Retinal pigment epithelial cell (primary cell): ENCODE measurements at regions not wholly inside any gene's neighbourhood (a gene's known extent, or its start where the extent isn't known, plus 50 kb on each side); places are given as distances from the start of the nearest gene placed in this dataset.

Experiments
- DNase-seq: peaks from one replicate; pipeline ENCODE4 v3.0.0-alpha.2; 2010; ENCODE audit warnings: low read depth
- H3K4me3 ChIP-seq: 2 replicates; pipeline ENCODE4 v1.5.1; 2011; ENCODE audit warnings: mild to moderate bottlenecking, low read length, control low read depth, moderate library complexity
- TF ChIP-seq, protein P1 (sequence below): conservative IDR thresholded peaks from 2 replicates; pipeline ENCODE4 v1.5.1; 2011; ENCODE audit warnings: low read depth, low read length, control low read depth, inconsistent platforms

DNA sequence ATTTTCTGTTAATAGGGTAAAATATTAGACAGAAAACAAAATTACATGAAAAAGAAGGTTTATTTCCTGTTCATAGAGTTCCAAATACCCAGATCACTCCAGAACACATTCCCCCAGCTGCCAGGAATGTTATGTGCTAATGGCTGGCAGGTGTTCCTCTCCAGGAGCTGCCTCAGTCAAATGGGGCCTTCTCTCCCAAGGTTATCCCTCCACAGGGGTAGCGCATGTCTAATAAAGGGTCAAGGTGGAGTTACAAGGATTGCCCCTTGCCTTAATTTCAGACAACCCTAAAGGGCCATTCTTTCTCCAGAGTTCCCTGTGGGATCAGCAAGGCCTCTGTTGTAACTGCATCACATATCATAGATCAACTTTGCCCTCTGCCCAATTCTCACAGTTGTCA, 148.6 kb upstream of the PLPPR1 start:
- DNase-seq: no peak
- H3K4me3 ChIP-seq: no peak overlapping the region
- TF ChIP-seq, protein P1, sequence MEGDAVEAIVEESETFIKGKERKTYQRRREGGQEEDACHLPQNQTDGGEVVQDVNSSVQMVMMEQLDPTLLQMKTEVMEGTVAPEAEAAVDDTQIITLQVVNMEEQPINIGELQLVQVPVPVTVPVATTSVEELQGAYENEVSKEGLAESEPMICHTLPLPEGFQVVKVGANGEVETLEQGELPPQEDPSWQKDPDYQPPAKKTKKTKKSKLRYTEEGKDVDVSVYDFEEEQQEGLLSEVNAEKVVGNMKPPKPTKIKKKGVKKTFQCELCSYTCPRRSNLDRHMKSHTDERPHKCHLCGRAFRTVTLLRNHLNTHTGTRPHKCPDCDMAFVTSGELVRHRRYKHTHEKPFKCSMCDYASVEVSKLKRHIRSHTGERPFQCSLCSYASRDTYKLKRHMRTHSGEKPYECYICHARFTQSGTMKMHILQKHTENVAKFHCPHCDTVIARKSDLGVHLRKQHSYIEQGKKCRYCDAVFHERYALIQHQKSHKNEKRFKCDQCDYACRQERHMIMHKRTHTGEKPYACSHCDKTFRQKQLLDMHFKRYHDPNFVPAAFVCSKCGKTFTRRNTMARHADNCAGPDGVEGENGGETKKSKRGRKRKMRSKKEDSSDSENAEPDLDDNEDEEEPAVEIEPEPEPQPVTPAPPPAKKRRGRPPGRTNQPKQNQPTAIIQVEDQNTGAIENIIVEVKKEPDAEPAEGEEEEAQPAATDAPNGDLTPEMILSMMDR: no peak

DNA sequence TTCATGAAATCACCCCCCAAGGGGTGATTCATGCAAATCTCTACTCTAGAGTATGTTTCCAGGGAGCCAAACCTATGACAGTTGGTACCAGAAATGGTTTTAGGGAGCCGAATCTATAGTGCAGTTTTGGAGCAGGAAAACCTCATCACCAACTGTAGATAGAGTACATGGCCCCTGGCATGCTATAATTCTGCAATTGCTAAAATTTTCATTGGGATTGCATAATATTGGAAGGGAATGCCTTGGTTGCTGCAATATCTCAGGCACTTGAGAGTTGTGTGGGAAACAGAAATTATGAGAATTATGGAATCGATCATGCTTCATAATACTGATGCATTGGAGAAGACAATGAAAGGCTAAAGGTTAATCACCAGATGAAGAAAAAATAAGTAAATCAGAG, 148.2 kb upstream of the PLPPR1 start:
- TF ChIP-seq, protein P1: no peak
- DNase-seq: no peak
- H3K4me3 ChIP-seq: no peak overlapping the region

DNA sequence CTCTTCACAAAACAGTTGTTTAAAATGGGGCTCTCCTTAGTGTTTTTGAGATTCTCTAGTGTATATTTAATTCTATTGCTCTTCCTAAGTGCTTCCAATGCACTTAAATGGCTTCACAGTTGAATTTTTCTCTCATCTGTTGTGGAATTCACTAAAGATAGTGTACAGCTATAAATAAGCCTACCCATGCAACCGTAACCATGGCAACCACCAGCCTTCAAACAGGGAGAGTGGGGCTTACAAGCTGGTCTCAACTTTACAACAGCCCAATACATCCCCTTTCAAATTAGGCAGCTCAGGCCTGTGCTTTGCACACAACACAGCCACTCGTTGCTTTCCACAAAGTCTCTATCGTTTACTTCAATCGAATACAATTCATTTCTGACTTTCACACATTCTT, 144.0 kb upstream of the PLPPR1 start:
- H3K4me3 ChIP-seq: no peak overlapping the region
- DNase-seq: no peak
- TF ChIP-seq, protein P1: no peak

DNA sequence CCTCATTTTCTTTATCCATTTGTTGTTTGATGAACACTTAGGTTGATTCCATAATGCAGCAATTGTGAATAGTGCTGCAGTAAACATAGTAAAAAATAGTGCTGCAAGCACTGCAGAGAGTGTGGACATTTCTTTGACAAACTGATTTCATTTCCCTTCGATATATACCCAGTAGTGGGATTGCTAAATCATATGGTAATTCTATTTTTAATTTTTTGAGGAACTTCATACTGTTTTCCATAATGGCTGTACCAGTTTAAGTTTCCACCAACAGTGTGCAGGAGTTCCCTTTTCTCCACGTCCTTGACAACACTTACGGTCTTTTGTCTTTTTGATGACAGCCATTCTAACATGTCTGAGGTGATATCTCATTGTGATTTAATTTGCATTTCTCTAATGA, 138.2 kb upstream of the PLPPR1 start:
- no peak overlapping the region for H3K4me3 ChIP-seq
- TF ChIP-seq, protein P1: no peak
- no peak for DNase-seq

DNA sequence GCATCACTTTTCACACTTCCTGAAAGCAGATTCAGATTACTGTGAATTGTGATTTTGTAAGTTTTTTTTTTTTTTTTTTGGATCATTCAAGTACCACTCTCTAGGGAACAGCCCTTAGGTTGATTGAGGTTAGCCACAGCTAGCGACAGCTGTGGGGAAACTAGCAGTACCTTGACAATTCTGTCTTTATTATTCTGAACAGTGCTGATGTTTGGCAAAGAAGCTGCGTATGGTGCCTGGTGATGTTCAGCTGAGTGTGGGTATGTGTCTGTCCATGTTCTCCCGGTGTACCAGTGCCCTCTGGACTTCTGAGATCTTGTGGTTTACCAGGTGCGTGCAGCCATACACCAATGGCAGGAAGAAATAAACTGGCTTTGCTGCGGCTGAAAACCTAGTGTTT, 117.3 kb upstream of the PLPPR1 start:
- DNase-seq: no peak
- TF ChIP-seq, protein P1: no peak
- H3K4me3 ChIP-seq: no peak overlapping the region

DNA sequence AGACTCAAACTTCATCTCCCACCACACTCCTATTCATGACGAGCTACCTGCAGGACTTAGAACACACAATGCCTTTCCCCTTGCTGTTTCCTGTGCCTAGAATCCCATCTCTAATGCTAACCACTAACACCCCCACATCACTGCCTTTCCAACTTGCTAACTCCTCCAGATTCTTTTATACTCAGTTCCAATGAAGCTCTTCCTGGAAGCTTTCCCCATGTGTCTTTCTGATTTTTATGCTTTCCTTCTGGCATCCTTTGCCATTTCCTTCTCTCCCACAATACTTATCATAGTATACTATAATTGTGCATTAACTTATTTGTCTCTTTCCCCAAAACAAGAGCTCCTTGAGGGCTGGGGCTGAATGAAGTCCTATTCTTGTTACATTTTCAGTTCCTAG, 115.3 kb upstream of the PLPPR1 start:
- no peak for DNase-seq
- TF ChIP-seq, protein P1: no peak
- no peak overlapping the region for H3K4me3 ChIP-seq

DNA sequence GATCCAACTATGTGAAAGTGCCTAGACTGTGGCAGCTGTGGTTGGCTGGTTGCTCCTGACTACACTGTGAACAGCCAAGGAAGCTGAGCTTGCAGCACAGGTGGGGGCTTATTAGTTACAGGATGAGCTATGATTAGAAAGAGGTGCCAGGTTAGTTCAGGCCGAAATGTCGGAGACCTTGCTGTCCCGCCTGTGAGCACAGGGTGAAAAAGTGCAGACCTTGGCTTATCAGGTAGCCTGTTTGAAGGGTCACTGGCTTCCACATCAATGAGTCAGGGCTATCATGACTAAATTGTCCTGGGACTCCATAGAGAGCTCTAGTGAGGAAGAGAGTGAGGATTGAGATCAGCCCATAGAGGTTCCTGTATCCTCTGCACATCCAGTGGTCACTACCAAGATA, 114.3 kb upstream of the PLPPR1 start:
- TF ChIP-seq, protein P1: no peak
- no peak for DNase-seq
- H3K4me3 ChIP-seq: no peak overlapping the region
